ENCODE measurements at regions not wholly inside any gene's neighbourhood (a gene's known extent, or its start where the extent isn't known, plus 50 kb on each side); places are given as distances from the start of the nearest gene placed in this dataset.

DNA sequence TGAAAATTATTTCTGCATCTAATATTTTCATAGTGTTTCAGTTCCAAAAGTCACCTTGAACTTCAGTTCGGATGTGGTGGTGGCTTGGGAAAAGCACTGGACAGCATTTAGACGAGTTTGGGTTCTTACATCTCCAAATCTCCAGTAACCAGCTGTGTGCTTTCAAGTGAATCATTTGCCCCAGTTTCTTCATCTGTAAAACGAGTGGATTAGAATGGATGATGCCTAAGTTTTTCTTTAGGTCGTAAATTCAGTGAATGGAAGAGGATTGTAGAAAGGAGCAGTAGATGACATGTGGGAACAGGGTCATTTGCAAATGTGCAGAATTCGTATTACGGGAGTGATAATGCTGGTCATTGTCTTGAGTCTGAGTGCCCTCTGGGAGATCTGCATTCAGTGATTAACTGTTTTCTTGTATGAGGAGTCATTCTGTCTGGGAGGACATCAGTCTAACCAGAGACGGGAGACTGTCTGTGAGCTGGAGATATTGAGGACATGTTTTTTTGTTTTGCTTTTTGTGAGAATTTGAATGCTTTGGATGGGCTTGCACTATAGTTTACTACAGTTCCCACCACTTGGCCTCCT lies 641.6 kb upstream of the TBL1XR1 start:
- ChIA-PET POLR2A (interaction anchor here in 1 of 2 donors (0.6 kb wide), 1 partner anchor 1652 kb away, joined by 3 read pairs; no protein-coding TSS in a partner anchor), CTCF (interaction anchor here in 1 of 2 donors (0.6 kb wide), 1 partner anchor 23 kb away, joined by 3 read pairs; no protein-coding TSS in a partner anchor)
- Histone ChIP-seq H3K27me3 (replicated peaks in 1 of 2; ENCODE audit: control insufficient read depth in 2 of 2, extremely low read depth in 1 of 2, insufficient read depth in 2 of 2, low read length in 1 of 2) (no peaks in the 10 kb centered on the region), H3K27ac (ENCODE audit: low read length) (no peak overlapping the region), H3K4me1 (ENCODE audit: control insufficient read depth in 1 of 2, extremely low read depth in 1 of 2, insufficient read depth in 2 of 2, low read length in 2 of 2) (no peaks in the 10 kb centered on the region), H3K9me3 (no peaks in the 10 kb centered on the region), H3K4me3 (ENCODE audit: control insufficient read depth in 1 of 2, extremely low read depth in 1 of 2, low read length in 1 of 2) (no peak overlapping the region), H3K36me3 (ENCODE audit: control insufficient read depth in 2 of 2, extremely low read depth in 1 of 2, insufficient read depth in 1 of 2, low read length in 1 of 2) (no peaks in the 10 kb centered on the region)
- no peaks in the 10 kb centered on the region for H3K9me3 Mint-ChIP-seq
- no peak overlapping the region for H3K4me3 Mint-ChIP-seq
- DNase-seq (no peak), ATAC-seq (replicated peaks in 1 of 4) (no peak)
- H3K27me3 Mint-ChIP-seq, result peaks cover 0 to 1% of the 10 kb centered on the region in 2 donors
- no peaks in the 10 kb centered on the region for H3K4me1 Mint-ChIP-seq
- no peaks in the 10 kb centered on the region for H3K36me3 Mint-ChIP-seq
- no peak overlapping the region for H3K27ac Mint-ChIP-seq
- 87% methylated on average over 4 of the region's 7 CpGs for WGBS (ENCODE audit: insufficient coverage)

DNA sequence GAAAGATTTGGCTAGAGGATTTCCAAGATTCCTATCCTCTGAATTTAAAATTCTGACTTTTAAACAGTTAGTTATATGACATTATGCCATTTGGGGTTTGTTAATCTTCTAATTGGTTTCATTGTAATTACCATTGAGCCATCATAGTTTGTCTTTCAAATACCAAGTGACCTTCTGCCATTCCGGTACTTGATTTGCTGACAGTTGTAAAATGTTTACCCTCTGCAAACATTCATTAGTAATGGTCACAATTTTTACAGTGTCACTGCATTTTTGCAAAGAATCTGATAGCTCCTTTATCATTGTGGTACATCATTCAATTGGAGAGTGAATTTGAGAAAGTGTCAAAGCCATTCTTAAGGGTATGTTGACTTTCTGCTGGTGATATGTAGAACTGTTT lies 645.0 kb upstream of the TBL1XR1 start:
- no peaks in the 10 kb centered on the region for H3K36me3 Mint-ChIP-seq
- no peaks in the 10 kb centered on the region for H3K9me3 ChIP-seq
- peaks cover 0 to 4% (median 0%) of the 10 kb centered on the region in 3 donors for H3K9me3 Mint-ChIP-seq

DNA sequence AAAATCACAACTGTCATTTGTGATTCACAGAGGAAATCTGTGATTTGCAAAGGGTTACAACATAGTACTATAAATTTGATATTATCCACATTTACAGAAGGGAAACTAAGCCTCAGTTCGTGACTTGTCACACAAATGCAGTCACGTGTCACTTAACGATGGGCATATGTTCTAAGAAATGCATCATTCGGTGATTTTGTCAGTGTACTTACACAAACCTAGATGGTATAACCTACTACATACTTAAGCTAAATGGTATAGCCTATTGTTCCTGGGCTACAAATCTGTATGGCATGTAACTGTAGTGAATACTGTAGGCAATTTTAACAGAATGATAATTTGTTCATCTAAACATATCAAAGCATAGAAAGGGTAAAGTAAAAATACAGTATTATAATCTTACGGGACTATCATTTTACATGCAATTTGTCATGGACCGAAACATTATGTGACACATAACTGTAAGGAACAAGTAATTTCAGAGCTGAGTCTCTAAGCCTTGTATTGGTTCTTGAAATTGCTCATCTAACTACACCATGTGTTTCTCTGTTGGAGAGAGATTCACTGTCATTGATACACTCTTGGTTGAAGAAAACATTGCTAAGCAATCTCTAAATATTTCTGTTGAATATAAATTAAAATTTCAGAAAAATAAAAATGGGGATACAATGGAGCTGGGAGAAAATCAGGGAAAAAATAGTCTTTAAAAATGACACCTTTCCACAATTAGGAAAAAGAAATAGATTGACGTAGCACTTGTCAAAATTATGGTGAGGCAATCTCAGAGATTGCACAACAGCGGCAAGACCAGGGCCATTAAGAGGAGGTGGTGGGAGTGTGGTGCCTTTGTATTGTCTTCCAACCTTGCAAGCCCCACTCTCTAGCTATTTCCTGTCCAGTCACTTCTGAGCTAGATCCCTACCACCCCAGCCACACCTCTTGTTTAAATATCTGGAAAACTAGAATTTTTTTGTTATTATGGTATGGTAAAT lies 645.8 kb upstream of the TBL1XR1 start:
- POLR2A ChIA-PET, result interaction anchor here (0.6 kb wide), 2 partner anchors 12 to 703 kb away, joined by 3 to 6 read pairs; no protein-coding TSS in a partner anchor
- DNase-seq (no peak), ATAC-seq (replicated peaks in 1 of 4) (no peak)
- no peaks in the 10 kb centered on the region for H3K4me1 Mint-ChIP-seq
- CTCF ChIA-PET, result interaction anchor here in 1 of 2 donors (0.6 kb wide), 1 partner anchor 1826 kb away, joined by 4 read pairs; no protein-coding TSS in a partner anchor
- H3K27me3 Mint-ChIP-seq, result peaks cover 0 to 1% of the 10 kb centered on the region in 2 donors
- H3K27ac Mint-ChIP-seq, result no peak overlapping the region
- no peaks in the 10 kb centered on the region for H3K4me1 ChIP-seq (ENCODE audit: control insufficient read depth in 1 of 2, extremely low read depth in 1 of 2, insufficient read depth in 2 of 2, low read length in 2 of 2)
- peaks cover 0 to 4% (median 0%) of the 10 kb centered on the region in 3 donors for H3K9me3 Mint-ChIP-seq
- H3K4me3 Mint-ChIP-seq, result no peak overlapping the region
- H3K27me3 ChIP-seq (replicated peaks in 1 of 2; ENCODE audit: control insufficient read depth in 2 of 2, extremely low read depth in 1 of 2, insufficient read depth in 2 of 2, low read length in 1 of 2), result no peaks in the 10 kb centered on the region
- no CpG with 5 or more reads among the region's 8 CpGs for WGBS (ENCODE audit: insufficient coverage)
- H3K27ac ChIP-seq (ENCODE audit: low read length), result no peak overlapping the region
- H3K9me3 ChIP-seq, result no peaks in the 10 kb centered on the region
- no peaks in the 10 kb centered on the region for H3K36me3 Mint-ChIP-seq
- no peaks in the 10 kb centered on the region for H3K36me3 ChIP-seq (ENCODE audit: control insufficient read depth in 2 of 2, extremely low read depth in 1 of 2, insufficient read depth in 1 of 2, low read length in 1 of 2)
- no peak overlapping the region for H3K4me3 ChIP-seq (ENCODE audit: control insufficient read depth in 1 of 2, extremely low read depth in 1 of 2, low read length in 1 of 2)

More for the DNA sequence above, 645.0 kb upstream of the TBL1XR1 start:
- no peaks in the 10 kb centered on the region for H3K4me1 ChIP-seq (ENCODE audit: control insufficient read depth in 1 of 2, extremely low read depth in 1 of 2, insufficient read depth in 2 of 2, low read length in 2 of 2)
- Mint-ChIP-seq H3K27me3 (peaks cover 0 to 1% of the 10 kb centered on the region in 2 donors), H3K4me3 (no peak overlapping the region), H3K4me1 (no peaks in the 10 kb centered on the region), H3K27ac (no peak overlapping the region)
- H3K27me3 ChIP-seq (replicated peaks in 1 of 2; ENCODE audit: control insufficient read depth in 2 of 2, extremely low read depth in 1 of 2, insufficient read depth in 2 of 2, low read length in 1 of 2), result no peaks in the 10 kb centered on the region
- DNase-seq (no peak), ATAC-seq (replicated peaks in 1 of 4) (no peak)
- H3K27ac ChIP-seq (ENCODE audit: low read length), result no peak overlapping the region
- WGBS (ENCODE audit: insufficient coverage), result no CpG with 5 or more reads among the region's 1 CpG
- no peaks in the 10 kb centered on the region for H3K36me3 ChIP-seq (ENCODE audit: control insufficient read depth in 2 of 2, extremely low read depth in 1 of 2, insufficient read depth in 1 of 2, low read length in 1 of 2)
- H3K4me3 ChIP-seq (ENCODE audit: control insufficient read depth in 1 of 2, extremely low read depth in 1 of 2, low read length in 1 of 2), result no peak overlapping the region
- CTCF ChIA-PET, result interaction anchor here in 1 of 2 donors (0.7 kb wide), 1 partner anchor 12 kb away, joined by 3 read pairs; no protein-coding TSS in a partner anchor
- POLR2A ChIA-PET, result interaction anchor here in 1 of 2 donors (0.5 to 0.6 kb wide), 2 partner anchors 25 to 703 kb away, joined by 3 to 6 read pairs; no protein-coding TSS in a partner anchor

DNA sequence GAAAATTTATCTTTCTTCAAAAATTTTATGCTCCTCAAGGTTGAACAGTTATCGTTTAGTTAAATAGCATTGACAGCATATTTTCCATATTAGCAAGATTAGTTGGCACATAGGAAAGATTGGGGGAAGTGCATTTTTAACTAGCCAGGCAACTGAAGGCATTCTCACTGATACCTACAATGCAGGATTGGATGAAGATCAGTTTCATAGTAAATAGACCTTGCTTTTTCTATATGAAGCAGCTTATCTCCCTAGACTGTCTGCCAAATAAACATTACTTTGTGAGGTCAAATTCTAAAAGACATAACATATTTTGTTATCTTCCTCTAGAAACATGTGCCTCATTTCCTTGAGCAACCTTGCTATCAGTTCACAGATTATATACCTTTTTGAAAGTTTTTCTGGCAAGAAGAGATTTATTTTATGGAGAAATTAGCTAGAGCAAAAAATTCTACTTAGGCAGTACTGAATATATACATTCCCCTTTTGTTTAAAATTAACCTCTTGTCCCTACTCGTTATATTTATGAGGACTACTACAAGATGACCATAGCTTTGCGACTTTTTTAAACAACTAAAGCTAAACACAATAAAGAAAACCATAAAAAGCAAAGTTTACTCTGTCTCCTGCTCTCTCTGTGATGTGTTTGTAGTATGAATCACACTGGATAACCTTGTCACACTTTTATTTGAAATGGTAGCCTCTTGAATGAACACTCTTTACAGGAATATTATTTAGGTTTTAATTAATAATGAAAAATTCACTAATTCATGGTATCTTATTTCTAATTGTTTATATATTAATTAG lies 654.9 kb upstream of the TBL1XR1 start:
- no peak overlapping the region for H3K27ac Mint-ChIP-seq
- ATAC-seq (replicated peaks in 1 of 4) (no peak), DNase-seq (no peak)
- no peaks in the 10 kb centered on the region for H3K36me3 Mint-ChIP-seq
- no peaks in the 10 kb centered on the region for H3K9me3 ChIP-seq
- no peaks in the 10 kb centered on the region for H3K36me3 ChIP-seq (ENCODE audit: control insufficient read depth in 2 of 2, extremely low read depth in 1 of 2, insufficient read depth in 1 of 2, low read length in 1 of 2)
- H3K4me1 Mint-ChIP-seq, result no peaks in the 10 kb centered on the region
- H3K4me3 ChIP-seq (ENCODE audit: control insufficient read depth in 1 of 2, extremely low read depth in 1 of 2, low read length in 1 of 2), result no peak overlapping the region
- no peaks in the 10 kb centered on the region for H3K27me3 Mint-ChIP-seq
- H3K4me1 ChIP-seq (ENCODE audit: control insufficient read depth in 1 of 2, extremely low read depth in 1 of 2, insufficient read depth in 2 of 2, low read length in 2 of 2), result no peaks in the 10 kb centered on the region
- no peaks in the 10 kb centered on the region for H3K9me3 Mint-ChIP-seq
- WGBS (ENCODE audit: insufficient coverage), result no CpG with 5 or more reads among the region's 3 CpGs
- H3K4me3 Mint-ChIP-seq, result no peak overlapping the region
- H3K27ac ChIP-seq (ENCODE audit: low read length), result no peak overlapping the region
- H3K27me3 ChIP-seq (replicated peaks in 1 of 2; ENCODE audit: control insufficient read depth in 2 of 2, extremely low read depth in 1 of 2, insufficient read depth in 2 of 2, low read length in 1 of 2), result no peaks in the 10 kb centered on the region
- ChIA-PET POLR2A (interaction anchor here (0.6 kb wide), 2 partner anchors 8 to 165 kb away, joined by 3 to 4 read pairs; no protein-coding TSS in a partner anchor), CTCF (no interaction called here)

DNA sequence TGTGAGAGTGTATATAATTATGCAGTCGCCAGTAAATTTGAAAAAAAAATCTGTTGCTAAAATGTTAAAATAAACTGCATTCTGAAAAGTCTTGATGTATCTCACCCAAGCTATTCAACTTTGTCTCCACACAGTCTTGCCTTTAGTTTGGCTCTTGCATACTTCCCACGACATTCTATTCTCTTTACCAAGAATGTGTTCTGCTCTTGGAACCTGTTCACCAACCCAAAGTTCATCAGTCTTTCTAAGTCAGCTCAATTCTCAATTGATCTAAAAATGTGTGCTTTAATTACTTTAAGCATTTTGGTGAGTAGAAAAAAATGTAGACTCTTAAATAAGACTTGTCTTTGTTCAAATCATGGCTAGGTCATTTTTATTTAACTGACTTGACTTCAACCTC lies 657.7 kb upstream of the TBL1XR1 start:
- no peak for ATAC-seq (replicated peaks in 1 of 4)
- WGBS (ENCODE audit: insufficient coverage), result 100% methylated on average over 2 of the region's 2 CpGs

DNA sequence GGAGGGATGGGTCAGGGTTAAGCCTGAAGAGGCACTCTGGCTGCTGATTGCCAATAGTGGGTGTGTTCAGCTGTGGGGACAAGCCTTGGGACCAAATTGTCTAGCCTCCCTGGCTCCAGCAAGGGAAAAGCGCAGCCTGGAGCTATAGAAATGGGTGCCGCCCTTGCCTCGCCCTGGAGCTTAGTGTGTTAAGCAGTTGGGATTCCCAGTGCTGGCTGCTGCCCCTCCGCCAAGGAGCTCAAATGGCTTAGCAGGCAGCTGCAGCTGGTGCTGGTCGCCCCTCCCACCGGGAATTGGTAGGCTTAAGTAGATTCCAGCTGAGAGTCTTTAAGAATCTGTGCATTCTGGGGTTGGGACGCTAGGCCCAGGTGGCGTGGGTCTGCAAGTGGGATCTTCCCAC lies 662.9 kb upstream of the TBL1XR1 start:
- no peaks in the 10 kb centered on the region for H3K4me1 Mint-ChIP-seq
- peaks cover 0 to 6% of the 10 kb centered on the region in 2 donors for H3K27me3 Mint-ChIP-seq
- Histone ChIP-seq H3K4me1 (ENCODE audit: control insufficient read depth in 1 of 2, extremely low read depth in 1 of 2, insufficient read depth in 2 of 2, low read length in 2 of 2) (no peaks in the 10 kb centered on the region), H3K4me3 (ENCODE audit: control insufficient read depth in 1 of 2, extremely low read depth in 1 of 2, low read length in 1 of 2) (no peak overlapping the region), H3K9me3 (peaks cover 2% of the 10 kb centered on the region), H3K36me3 (ENCODE audit: control insufficient read depth in 2 of 2, extremely low read depth in 1 of 2, insufficient read depth in 1 of 2, low read length in 1 of 2) (no peaks in the 10 kb centered on the region), H3K27ac (ENCODE audit: low read length) (no peak overlapping the region), H3K27me3 (replicated peaks in 1 of 2; ENCODE audit: control insufficient read depth in 2 of 2, extremely low read depth in 1 of 2, insufficient read depth in 2 of 2, low read length in 1 of 2) (no peaks in the 10 kb centered on the region)
- no peak overlapping the region for H3K4me3 Mint-ChIP-seq
- ChIA-PET CTCF (no interaction called here), POLR2A (no interaction called here)
- no peak overlapping the region for H3K27ac Mint-ChIP-seq
- no peak for DNase-seq
- H3K9me3 Mint-ChIP-seq, result peaks cover 8 to 27% (median 8%) of the 10 kb centered on the region in 3 donors
- ATAC-seq (replicated peaks in 1 of 4), result no peak
- WGBS (ENCODE audit: insufficient coverage), result 94% methylated on average over 4 of the region's 8 CpGs
- H3K36me3 Mint-ChIP-seq, result peaks cover 3% of the 10 kb centered on the region

More for the DNA sequence above, 657.7 kb upstream of the TBL1XR1 start:
- H3K36me3 ChIP-seq (ENCODE audit: control insufficient read depth in 2 of 2, extremely low read depth in 1 of 2, insufficient read depth in 1 of 2, low read length in 1 of 2), result no peaks in the 10 kb centered on the region
- POLR2A ChIA-PET, result interaction anchor here in 1 of 2 donors (0.7 kb wide), 1 partner anchor 12 kb away, joined by 3 read pairs; no protein-coding TSS in a partner anchor
- H3K4me3 ChIP-seq (ENCODE audit: control insufficient read depth in 1 of 2, extremely low read depth in 1 of 2, low read length in 1 of 2), result no peak overlapping the region
- Mint-ChIP-seq H3K27ac (no peak overlapping the region), H3K27me3 (peaks cover 0 to 2% of the 10 kb centered on the region in 2 donors), H3K4me1 (no peaks in the 10 kb centered on the region), H3K4me3 (no peak overlapping the region), H3K36me3 (no peaks in the 10 kb centered on the region), H3K9me3 (peaks cover 2 to 8% (median 6%) of the 10 kb centered on the region in 3 donors)
- no peaks in the 10 kb centered on the region for H3K9me3 ChIP-seq
- CTCF ChIA-PET, result no interaction called here
- no peaks in the 10 kb centered on the region for H3K27me3 ChIP-seq (replicated peaks in 1 of 2; ENCODE audit: control insufficient read depth in 2 of 2, extremely low read depth in 1 of 2, insufficient read depth in 2 of 2, low read length in 1 of 2)
- no peaks in the 10 kb centered on the region for H3K4me1 ChIP-seq (ENCODE audit: control insufficient read depth in 1 of 2, extremely low read depth in 1 of 2, insufficient read depth in 2 of 2, low read length in 2 of 2)
- no peak overlapping the region for H3K27ac ChIP-seq (ENCODE audit: low read length)
- DNase-seq, result no peak
